SK-N-SH (cell line): ENCODE measurements at regions not wholly inside any gene's neighbourhood (a gene's known extent, or its start where the extent isn't known, plus 50 kb on each side); places are given as distances from the start of the nearest gene placed in this dataset.
"Not testable (repeated sequence)": the region's sequence is repeated elsewhere in the genome, so short reads cannot be mapped to it uniquely, and the experiment has no call there.

Experiments used
- CTCF ChIA-PET: fragments of 300-600, 350-600 bp; formaldehyde crosslinking; extraction: SDS; loops from one replicate; lab custom pipeline; 2021; lab: Yijun Ruan, JAX
- POLR2A ChIA-PET: fragments of 350-600 bp; sonication (Branson Sonifier 250); formaldehyde crosslinking; extraction: SDS; loops from one replicate; lab custom pipeline; 2020; ENCODE audit warnings: antibody characterized with exemption, inconsistent platforms; lab: Yijun Ruan, JAX
- DNase-seq: peaks from one replicate; pipeline ENCODE4 v3.0.0; 2012
- H2AFZ ChIP-seq: fragments of 200-600 bp; sonication (generic); 2 replicates; pipeline ENCODE4 v1.8.1; 2016; ENCODE audit warnings: antibody characterized with exemption, mild to moderate bottlenecking, low read depth
- H3F3A ChIP-seq: fragments of 200-600 bp; sonication (generic); replicated peaks from 2 replicates; pipeline ENCODE3; 2016; ENCODE audit warnings: antibody characterized with exemption, mild to moderate bottlenecking; ENCODE audit not compliant: insufficient read depth
- H3K27ac ChIP-seq, 2 experiments: fragments of 200-500 bp in 1 of 2; fragments of 200-600 bp in 1 of 2; sonication (Bioruptor generic) in 1 of 2; sonication (generic), shearing (Covaris generic) in 1 of 2; 2 replicates each; pipeline versions ENCODE4 v1.5.1 to v1.6.1; 2014 to 2016; ENCODE audit warnings: low read depth in 2 of 2, inconsistent platforms in 1 of 2, low read length in 1 of 2, mild to moderate bottlenecking in 1 of 2, mixed read lengths in 1 of 2
- H3K27me3 ChIP-seq: fragments of 200-600 bp; sonication (generic), shearing (Covaris generic); 2 replicates; pipeline ENCODE4 v1.6.1; 2016; ENCODE audit warnings: mixed run types; ENCODE audit not compliant: insufficient read depth
- H3K36me3 ChIP-seq, 2 experiments: fragments of 200-500 bp in 1 of 2; fragments of 200-600 bp in 1 of 2; sonication (Bioruptor generic) in 1 of 2; sonication (generic) in 1 of 2; replicated peaks in 1 of 2; 2 replicates each; pipeline versions ENCODE3 to v1.5.1; 2014 to 2016; ENCODE audit warnings: low read length in 1 of 2, mild to moderate bottlenecking in 1 of 2; ENCODE audit not compliant: insufficient read depth in 2 of 2, control insufficient read depth in 1 of 2
- H3K4me1 ChIP-seq, 2 experiments: fragments of 200-500 bp in 1 of 2; fragments of 200-600 bp in 1 of 2; sonication (Bioruptor generic) in 1 of 2; sonication (generic), shearing (Covaris generic) in 1 of 2; 2 replicates each; pipeline versions ENCODE4 v1.5.1 to v1.6.1; 2014 to 2016; ENCODE audit warnings: low read depth in 1 of 2, low read length in 1 of 2, mixed run types in 1 of 2; ENCODE audit not compliant: insufficient read depth in 2 of 2, control insufficient read depth in 1 of 2
- H3K4me2 ChIP-seq: fragments of 200-600 bp; sonication (generic), shearing (Covaris generic); 2 replicates; pipeline ENCODE4 v1.6.1; 2017; ENCODE audit warnings: mixed run types
- H3K4me3 ChIP-seq, 2 experiments: fragments of 200-500 bp in 1 of 2; fragments of 200-600 bp in 1 of 2; sonication (Bioruptor generic) in 1 of 2; sonication (generic), shearing (Covaris generic) in 1 of 2; 2 replicates each; pipeline versions ENCODE4 v1.5.1 to v1.8.1; 2014 to 2016; ENCODE audit warnings: low read depth in 2 of 2, inconsistent platforms in 1 of 2, low read length in 1 of 2, mild to moderate bottlenecking in 1 of 2, mixed read lengths in 1 of 2, moderate library complexity in 1 of 2
- H3K79me2 ChIP-seq: fragments of 200-600 bp; sonication (generic); 2 replicates; pipeline ENCODE4 v1.8.1; 2017; ENCODE audit warnings: mild to moderate bottlenecking; ENCODE audit not compliant: insufficient read depth
- H3K9ac ChIP-seq: fragments of 200-600 bp; sonication (generic); 2 replicates; pipeline ENCODE4 v1.6.1; 2017; ENCODE audit warnings: mixed run types
- H3K9me2 ChIP-seq: fragments of 200-600 bp; sonication (generic); 2 replicates; pipeline ENCODE4 v1.6.1; 2017; ENCODE audit warnings: mixed run types
- H3K9me3 ChIP-seq: fragments of 200-600 bp; sonication (generic); 2 replicates; pipeline ENCODE4 v1.6.1; 2017; ENCODE audit warnings: mixed run types, mild to moderate bottlenecking, moderate library complexity
- H4K20me1 ChIP-seq: fragments of 200-600 bp; sonication (generic); 2 replicates; pipeline ENCODE4 v1.6.1; 2017; ENCODE audit warnings: mild to moderate bottlenecking, mixed run types; ENCODE audit not compliant: insufficient read depth
- EP300 ChIP-seq, 2 experiments: IDR thresholded peaks; 2 replicates each; pipeline versions ENCODE4 v1.4.0 to v1.6.1; 2012; ENCODE audit warnings: borderline replicate concordance in 1 of 2, low read depth in 1 of 2, low read length in 1 of 2
- NFIC ChIP-seq: IDR thresholded peaks from 2 replicates; pipeline ENCODE4 v1.4.0; 2012; ENCODE audit warnings: borderline replicate concordance
- RFX5 ChIP-seq: IDR thresholded peaks from 2 replicates; pipeline ENCODE4 v1.6.1; 2012; ENCODE audit warnings: mild to moderate bottlenecking, improper control_type of control experiment, low read length
- SIN3A ChIP-seq: IDR thresholded peaks from 2 replicates; pipeline ENCODE4 v1.6.1; 2012; ENCODE audit warnings: low read depth, mild to moderate bottlenecking, low read length, moderate library complexity, borderline replicate concordance
- USF1 ChIP-seq: IDR thresholded peaks from 2 replicates; pipeline ENCODE4 v1.4.0; 2012; ENCODE audit warnings: low read depth, borderline replicate concordance
- YY1 ChIP-seq: IDR thresholded peaks from 2 replicates; pipeline ENCODE4 v1.4.0; 2012; ENCODE audit warnings: low read depth, mild to moderate bottlenecking
- ZBTB33 ChIP-seq: IDR thresholded peaks from 2 replicates; pipeline ENCODE4 v1.4.0; 2012; ENCODE audit warnings: low read depth, borderline replicate concordance
- whole genome bisulfite sequencing: methylation state at CpG from one replicate; pipeline ENCODE4 v1.1.6; 2017; ENCODE audit warnings: low lambda C conversion rate; 5-methylcytosine and 5-hydroxymethylcytosine counted together

- no peak for TF ChIP-seq RFX5
These were observed 135.0 kb upstream of the NFIA start (continued) for GRCh38 chr1:60947367-60947766.

- H3K27me3 ChIP-seq: no peaks in the 10 kb centered on the region
- ChIA-PET CTCF (no interaction called here), POLR2A (no interaction called here)
- H3K4me2 ChIP-seq: no peak overlapping the region
- no peaks in the 10 kb centered on the region for H4K20me1 ChIP-seq
- no peaks in the 10 kb centered on the region for H3K9me2 ChIP-seq
- DNase-seq: no peak
- WGBS: 85% methylated on average over 8 of the region's 8 CpGs
- H3K9ac ChIP-seq: no peak overlapping the region
- no peaks in the 10 kb centered on the region for H3F3A ChIP-seq
- H3K79me2 ChIP-seq: no peaks in the 10 kb centered on the region
- no peak for TF ChIP-seq EP300 (IDR thresholded peaks at IDR 0.05; ENCODE audit: borderline replicate concordance in 1 of 2, low read depth in 1 of 2, low read length in 1 of 2)
- no peak for TF ChIP-seq YY1
- no peak for TF ChIP-seq SIN3A
- no peaks in the 10 kb centered on the region for H3K36me3 ChIP-seq
- no peak overlapping the region for H3K4me3 ChIP-seq
- no peak overlapping the region for H3K27ac ChIP-seq
- H2AFZ ChIP-seq: no peak overlapping the region
- H3K4me1 ChIP-seq: peaks cover 5 to 6% of the 10 kb centered on the region in 2 experiments; a peak in 1 of 4 replicates
- H3K9me3 ChIP-seq: no peaks in the 10 kb centered on the region
These were observed 139.3 kb upstream of the NFIA start for GRCh38 chr1:60942896-60943638.

GRCh38 chr1:60942291-60942690, 140.1 kb upstream of the NFIA start:
- ChIA-PET POLR2A (no interaction called here), CTCF (no interaction called here)
- H3K27me3 ChIP-seq: no peaks in the 10 kb centered on the region
- no peaks in the 10 kb centered on the region for H3K79me2 ChIP-seq
- no peaks in the 10 kb centered on the region for H3K36me3 ChIP-seq
- no peaks in the 10 kb centered on the region for H4K20me1 ChIP-seq
- no peaks in the 10 kb centered on the region for H3F3A ChIP-seq
- H3K9ac ChIP-seq: no peak overlapping the region
- no peak for TF ChIP-seq ZBTB33
- TF ChIP-seq USF1: no peak
- TF ChIP-seq NFIC: no peak
- H3K27ac ChIP-seq: no peak overlapping the region
- peaks cover 2 to 6% of the 10 kb centered on the region in 2 experiments; a peak in 1 of 4 replicates for H3K4me1 ChIP-seq
- no peak overlapping the region for H2AFZ ChIP-seq
- WGBS: 56% methylated on average over 2 of the region's 2 CpGs
- no peaks in the 10 kb centered on the region for H3K9me2 ChIP-seq
- no peak overlapping the region for H3K4me2 ChIP-seq
- no peaks in the 10 kb centered on the region for H3K9me3 ChIP-seq
- H3K4me3 ChIP-seq: no peak overlapping the region
- no peak for DNase-seq

- H3K36me3 ChIP-seq, CTCF ChIA-PET: not testable (repeated sequence)
- WGBS: 52% methylated on average over 2 of the region's 2 CpGs
These were observed 141.7 kb upstream of the NFIA start for GRCh38 chr1:60940685-60941084.

More at GRCh38 chr1:60940685-60941084, 141.7 kb upstream of the NFIA start:
- H3K27me3 ChIP-seq, H3K27ac ChIP-seq, H3K9ac ChIP-seq, H3K4me2 ChIP-seq, H3F3A ChIP-seq, H3K9me3 ChIP-seq, POLR2A ChIA-PET, DNase-seq, H4K20me1 ChIP-seq, H3K9me2 ChIP-seq, H3K79me2 ChIP-seq, H2AFZ ChIP-seq, H3K4me3 ChIP-seq: not testable (repeated sequence)
- peaks cover 13 to 17% of the 10 kb centered on the region in 2 experiments; a peak in 3 of 4 replicates for H3K4me1 ChIP-seq
